ENCODE measurements at regions not wholly inside any gene's neighbourhood (a gene's known extent, or its start where the extent isn't known, plus 50 kb on each side); places are given as distances from the start of the nearest gene placed in this dataset.
"Not testable (repeated sequence)": the region's sequence is repeated elsewhere in the genome, so short reads cannot be mapped to it uniquely, and the experiment has no call there.

GRCh38 chr5:50601576-50601975 lies 64.9 kb upstream of the PARP8 start:
- not testable (repeated sequence) for DNase-seq; H3K27me3 Mint-ChIP-seq; ATAC-seq (ENCODE audit: low read depth in 2 of 2); H3K4me3 Mint-ChIP-seq; H3K9me3 Mint-ChIP-seq; H3K36me3 Mint-ChIP-seq; H3K4me1 Mint-ChIP-seq
- peak overlapping the region in 1 of 6 donors; percentile 63 for H3K27ac Mint-ChIP-seq

DNA sequence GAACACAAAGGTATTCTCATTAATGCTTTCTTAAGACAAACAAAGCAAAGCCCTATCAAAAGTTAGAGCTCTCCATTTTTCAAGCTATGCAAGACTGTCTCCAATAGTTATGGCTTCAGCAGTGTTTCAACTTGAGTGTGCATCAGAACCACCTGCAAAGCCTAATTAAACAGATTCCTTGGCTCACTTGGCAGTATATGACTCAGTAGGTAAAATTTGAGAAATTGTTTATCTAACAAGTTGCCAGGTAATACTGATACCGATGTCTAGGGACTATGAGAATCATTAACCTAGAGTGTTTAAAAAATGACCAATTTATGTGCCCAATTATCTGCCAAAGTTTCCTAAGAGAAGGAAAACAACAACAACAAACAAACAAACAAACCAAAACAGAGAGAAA lies 60.3 kb upstream of the PARP8 start:
- H3K4me1 Mint-ChIP-seq = peaks cover 0 to 4% (median 3%) of the 10 kb centered on the region in 3 donors
- no peak for ATAC-seq (ENCODE audit: low read depth in 2 of 2)
- peaks cover 0 to 8% (median 0%) of the 10 kb centered on the region in 3 donors for H3K27me3 Mint-ChIP-seq
- H3K27ac Mint-ChIP-seq = no peak overlapping the region
- peaks cover 0 to 4% (median 0%) of the 10 kb centered on the region in 7 donors for H3K9me3 Mint-ChIP-seq
- no peaks in the 10 kb centered on the region for H3K36me3 Mint-ChIP-seq
- H3K4me3 Mint-ChIP-seq = no peak overlapping the region
- no peak for DNase-seq

DNA sequence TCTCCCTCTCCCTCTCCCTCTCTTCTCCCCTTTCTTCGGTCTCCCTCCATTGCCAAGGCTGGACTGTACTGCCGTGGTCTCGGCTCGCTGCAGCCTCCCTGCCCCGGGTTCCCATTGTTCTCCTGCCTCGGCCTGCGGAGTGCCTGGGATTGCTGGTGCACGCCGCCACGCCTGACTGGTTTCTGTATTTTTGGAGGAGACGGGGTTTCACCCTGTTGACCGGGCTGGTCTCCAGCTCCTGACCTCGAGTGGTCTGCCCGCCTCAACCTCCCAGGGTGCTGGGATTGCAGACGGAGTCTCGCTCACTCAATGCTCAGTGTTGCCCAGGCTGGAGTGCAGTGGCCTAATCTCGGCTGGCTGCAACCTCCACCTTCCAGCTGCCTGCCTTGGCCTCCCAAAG lies 59.0 kb upstream of the PARP8 start:
- H3K36me3 Mint-ChIP-seq; H3K9me3 Mint-ChIP-seq; H3K27ac Mint-ChIP-seq; ATAC-seq (ENCODE audit: low read depth in 2 of 2); H3K27me3 Mint-ChIP-seq; DNase-seq: not testable (repeated sequence)
- peaks cover 6 to 11% (median 10%) of the 10 kb centered on the region in 3 donors for H3K4me1 Mint-ChIP-seq
- peak overlapping the region in 1 of 8 donors; percentile 42 for H3K4me3 Mint-ChIP-seq

DNA sequence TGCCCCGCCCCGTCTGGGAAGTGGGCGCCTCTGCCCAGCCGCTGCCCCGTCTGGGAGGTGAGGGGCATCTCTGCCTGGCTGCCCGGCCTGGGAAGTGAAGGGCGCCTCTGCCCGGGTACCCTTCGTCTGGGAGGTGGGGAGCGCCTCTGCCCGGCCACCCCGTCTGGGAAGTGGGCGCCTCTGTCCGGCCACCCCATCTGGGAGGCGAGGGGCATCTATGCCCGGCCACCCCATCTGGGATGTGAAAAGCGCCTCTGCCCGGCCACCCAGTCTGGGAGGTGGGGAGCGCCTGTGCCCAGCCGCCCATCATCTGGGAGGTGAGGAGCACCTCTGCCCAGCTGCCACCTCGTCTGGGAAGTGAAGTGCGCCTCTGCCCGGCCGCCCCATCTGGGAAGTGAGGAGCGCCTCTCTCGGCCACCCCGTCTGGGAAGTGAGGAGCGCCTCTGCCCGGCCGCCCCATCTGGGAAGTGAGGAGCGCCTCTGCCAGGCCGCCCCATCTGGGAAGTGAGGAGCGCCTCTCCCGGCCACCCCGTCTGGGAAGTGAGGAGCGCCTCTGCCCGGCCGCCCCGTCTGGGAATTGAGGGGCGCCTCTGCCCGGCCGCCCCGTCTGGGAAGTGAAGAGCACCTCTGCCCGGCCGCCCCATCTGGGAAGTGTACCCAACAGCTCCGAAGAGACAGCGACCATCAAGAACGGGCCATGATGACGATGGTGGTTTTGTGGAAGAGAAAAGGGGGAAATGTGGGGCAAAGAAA lies 58.3 kb upstream of the PARP8 start:
- H3K27ac Mint-ChIP-seq; H3K9me3 Mint-ChIP-seq; H3K36me3 Mint-ChIP-seq; H3K4me3 Mint-ChIP-seq; DNase-seq; H3K27me3 Mint-ChIP-seq; ATAC-seq (ENCODE audit: low read depth in 2 of 2): not testable (repeated sequence)
- peaks cover 12 to 18% (median 16%) of the 10 kb centered on the region in 3 donors for H3K4me1 Mint-ChIP-seq

GRCh38 chr5:50613057-50613456 lies 53.4 kb upstream of the PARP8 start:
- H3K27me3 Mint-ChIP-seq, H3K36me3 Mint-ChIP-seq, H3K9me3 Mint-ChIP-seq: not testable (repeated sequence)
- ATAC-seq (ENCODE audit: low read depth in 2 of 2) (peak; percentile 45 to 55), DNase-seq (peak; percentile 60)
- Mint-ChIP-seq H3K4me1 (peaks cover 16 to 28% (median 22%) of the 10 kb centered on the region in 3 donors), H3K4me3 (peak overlapping the region in 7 of 8 donors; percentile 7 to 84 (median 48)), H3K27ac (peak overlapping the region; percentile 8 to 85 (median 72))
